ENCODE measurements at regions not wholly inside any gene's neighbourhood (a gene's known extent, or its start where the extent isn't known, plus 50 kb on each side); places are given as distances from the start of the nearest gene placed in this dataset.

GRCh38 chr16:77030600-77030999 lies 160.4 kb upstream of the MON1B start:
- H3K4me3 ChIP-seq (ENCODE audit: low read depth, low read length), result no peak overlapping the region
- TF ChIP-seq CTCF (IDR thresholded peaks at IDR 0.05; ENCODE audit: low read depth, low read length) (no peak), POLR2A (IDR thresholded peaks at IDR 0.05; ENCODE audit: extremely low read depth, insufficient read length) (no peak), MYC (IDR thresholded peaks at IDR 0.05; ENCODE audit: low read depth, low read length) (no peak)
- TF ChIP-seq, protein P1, sequence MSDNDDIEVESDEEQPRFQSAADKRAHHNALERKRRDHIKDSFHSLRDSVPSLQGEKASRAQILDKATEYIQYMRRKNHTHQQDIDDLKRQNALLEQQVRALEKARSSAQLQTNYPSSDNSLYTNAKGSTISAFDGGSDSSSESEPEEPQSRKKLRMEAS (IDR thresholded peaks at IDR 0.05; ENCODE audit: low read depth, low read length), result no peak
- DNase-seq (ENCODE audit: low read depth), result no peak

DNA sequence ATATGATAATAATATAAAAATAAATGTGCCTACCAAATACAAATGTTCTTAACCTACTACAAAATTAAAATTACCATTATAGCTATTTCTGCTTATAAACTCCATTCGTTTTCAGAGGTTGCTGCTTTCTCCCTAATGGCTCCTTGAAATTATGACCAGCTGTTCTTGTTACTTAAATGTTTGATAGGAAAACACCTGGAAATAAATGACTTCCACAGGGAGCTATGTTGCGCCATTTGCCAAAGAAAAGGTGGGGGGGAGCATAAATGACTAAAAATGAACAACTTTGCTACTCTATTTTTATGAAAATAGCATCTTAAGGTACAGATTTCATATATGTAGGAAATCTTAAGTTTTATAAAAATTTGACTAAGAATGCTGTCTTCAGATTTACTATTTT lies 157.5 kb upstream of the MON1B start:
- no peak for DNase-seq (ENCODE audit: low read depth)
- no peak for TF ChIP-seq MYC (IDR thresholded peaks at IDR 0.05; ENCODE audit: low read depth, low read length)
- TF ChIP-seq, protein P1 (IDR thresholded peaks at IDR 0.05; ENCODE audit: low read depth, low read length), result no peak
- no peak for TF ChIP-seq POLR2A (IDR thresholded peaks at IDR 0.05; ENCODE audit: extremely low read depth, insufficient read length)
- no peak for TF ChIP-seq CTCF (IDR thresholded peaks at IDR 0.05; ENCODE audit: low read depth, low read length)
- no peak overlapping the region for H3K4me3 ChIP-seq (ENCODE audit: low read depth, low read length)

- TF ChIP-seq CTCF (IDR thresholded peaks at IDR 0.05; ENCODE audit: low read depth, low read length), result no peak
- TF ChIP-seq, protein P1 (IDR thresholded peaks at IDR 0.05; ENCODE audit: low read depth, low read length), result no peak
- TF ChIP-seq MYC (IDR thresholded peaks at IDR 0.05; ENCODE audit: low read depth, low read length), result no peak
- TF ChIP-seq POLR2A (IDR thresholded peaks at IDR 0.05; ENCODE audit: extremely low read depth, insufficient read length), result no peak
- DNase-seq (ENCODE audit: low read depth), result no peak
- no peak overlapping the region for H3K4me3 ChIP-seq (ENCODE audit: low read depth, low read length)
Observed at GRCh38 chr16:77035361-77035760, 155.6 kb upstream of the MON1B start.

DNA sequence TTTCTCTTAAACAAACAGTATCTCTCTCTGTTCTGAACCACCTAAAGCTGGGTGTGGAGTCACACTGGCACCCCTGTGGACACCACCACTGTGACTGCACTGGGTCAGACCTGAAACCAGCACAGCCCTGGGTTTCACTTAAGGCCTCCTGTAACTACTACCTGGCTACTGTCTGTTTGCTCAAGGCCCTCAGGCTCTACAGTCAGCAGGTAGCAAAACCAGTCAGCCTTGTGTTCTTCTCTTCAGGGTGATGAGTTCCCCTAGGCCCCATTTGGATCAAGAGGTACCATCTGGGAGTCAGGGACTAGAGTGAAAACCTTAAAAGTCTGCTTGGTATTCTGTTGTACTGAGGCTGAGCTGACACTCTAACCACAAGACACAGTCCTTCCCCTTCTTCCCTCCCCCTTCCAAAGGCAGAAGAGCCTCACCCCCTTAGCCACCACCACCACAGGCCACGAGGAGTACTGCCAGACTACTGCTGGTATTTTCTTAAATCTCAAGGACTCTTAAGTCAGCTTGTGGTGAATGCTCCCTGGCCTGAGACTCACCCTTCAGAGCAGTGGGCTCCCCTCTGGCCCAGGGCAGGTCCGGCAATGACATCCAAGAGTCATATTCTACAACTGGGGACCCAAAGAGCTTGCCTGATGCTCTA lies 153.2 kb upstream of the MON1B start:
- TF ChIP-seq POLR2A (IDR thresholded peaks at IDR 0.05; ENCODE audit: extremely low read depth, insufficient read length) (no peak), MYC (IDR thresholded peaks at IDR 0.05; ENCODE audit: low read depth, low read length) (no peak), CTCF (IDR thresholded peaks at IDR 0.05; ENCODE audit: low read depth, low read length) (no peak)
- TF ChIP-seq, protein P1 (IDR thresholded peaks at IDR 0.05; ENCODE audit: low read depth, low read length), result no peak
- H3K4me3 ChIP-seq (ENCODE audit: low read depth, low read length), result no peak overlapping the region
- DNase-seq (ENCODE audit: low read depth), result peak; percentile 10

GRCh38 chr16:77041468-77041867 lies 149.5 kb upstream of the MON1B start:
- no peak overlapping the region for H3K4me3 ChIP-seq (ENCODE audit: low read depth, low read length)
- no peak for DNase-seq (ENCODE audit: low read depth)
- TF ChIP-seq CTCF (IDR thresholded peaks at IDR 0.05; ENCODE audit: low read depth, low read length), result no peak
- TF ChIP-seq, protein P1 (IDR thresholded peaks at IDR 0.05; ENCODE audit: low read depth, low read length), result no peak
- TF ChIP-seq MYC (IDR thresholded peaks at IDR 0.05; ENCODE audit: low read depth, low read length), result no peak
